ENCODE measurements at regions not wholly inside any gene's neighbourhood (a gene's known extent, or its start where the extent isn't known, plus 50 kb on each side); places are given as distances from the start of the nearest gene placed in this dataset.

GRCh38 chr12:87094356-87094755, 838.2 kb upstream of the MGAT4C start (continued):
- TF ChIP-seq ZNF580 (tag by site-specific recombination; IDR thresholded peaks at IDR 0.05) (no peak), KLF8 (tag by site-specific recombination; IDR thresholded peaks at IDR 0.05) (no peak), ZNF600 (tag by site-specific recombination; IDR thresholded peaks at IDR 0.05) (no peak)

- no peaks in the 10 kb centered on the region for H3K36me3 ChIP-seq (ENCODE audit: control insufficient read depth in 2 of 2, insufficient read depth in 1 of 2, low read length in 2 of 2)
- H3K4me3 ChIP-seq (ENCODE audit: low read depth, low read length) = no peak overlapping the region
- no peak overlapping the region for H3K27ac ChIP-seq (ENCODE audit: extremely low read depth, low read depth, low read length)
- TF ChIP-seq GLI2 (tag by site-specific recombination; IDR thresholded peaks at IDR 0.05; ENCODE audit: borderline replicate concordance, low read depth) = no peak
- TF ChIP-seq GFI1B (tag by site-specific recombination; IDR thresholded peaks at IDR 0.05) = no peak
- TF ChIP-seq ZNF138 (tag by site-specific recombination; IDR thresholded peaks at IDR 0.05; ENCODE audit: borderline replicate concordance) = no peak
- no peak for TF ChIP-seq ZBTB48 (tag by site-specific recombination; IDR thresholded peaks at IDR 0.05)
- no peak for TF ChIP-seq ZSCAN16 (tag by site-specific recombination; IDR thresholded peaks at IDR 0.05)
- TF ChIP-seq PRDM10 (tag by site-specific recombination; IDR thresholded peaks at IDR 0.05) = no peak
- TF ChIP-seq ZSCAN5A (tag by site-specific recombination; IDR thresholded peaks at IDR 0.05) = no peak
- no peak for TF ChIP-seq ZEB2 (tag by site-specific recombination; IDR thresholded peaks at IDR 0.05)
- no peak for TF ChIP-seq ZNF18 (tag by site-specific recombination; IDR thresholded peaks at IDR 0.05)
- no peak for TF ChIP-seq ZNF707 (tag by site-specific recombination; IDR thresholded peaks at IDR 0.05)
- no peak for TF ChIP-seq BCL11A (tag by site-specific recombination; IDR thresholded peaks at IDR 0.05; ENCODE audit: low read depth)
- no peak for TF ChIP-seq ELK4 (IDR thresholded peaks at IDR 0.05; ENCODE audit: borderline replicate concordance, low read depth, low read length)
- no peak for TF ChIP-seq BCL11B (tag by site-specific recombination; IDR thresholded peaks at IDR 0.05; ENCODE audit: low read depth)
- TF ChIP-seq ZNF473 (tag by site-specific recombination; IDR thresholded peaks at IDR 0.05) = no peak
- TF ChIP-seq YY2 (tag by site-specific recombination; IDR thresholded peaks at IDR 0.05) = no peak
- TF ChIP-seq ZNF560 (tag by site-specific recombination; IDR thresholded peaks at IDR 0.05; ENCODE audit: borderline replicate concordance) = no peak
- TF ChIP-seq ZNF488 (tag by site-specific recombination; IDR thresholded peaks at IDR 0.05) = no peak
- H3K9me3 ChIP-seq (ENCODE audit: control insufficient read depth, insufficient read depth, low read depth, low read length) = no peaks in the 10 kb centered on the region
- ChIA-PET POLR2A (no interaction called here), CTCF (no interaction called here)
- H3K4me1 ChIP-seq (ENCODE audit: control insufficient read depth, insufficient read depth, low read length) = no peaks in the 10 kb centered on the region
Measured at GRCh38 chr12:87092421-87092820, 836.2 kb upstream of the MGAT4C start.
